IPS DF 6.9 (cell line): ENCODE measurements at regions not wholly inside any gene's neighbourhood (a gene's known extent, or its start where the extent isn't known, plus 50 kb on each side); places are given as distances from the start of the nearest gene placed in this dataset.
A peak's percentile ranks its signal among the peaks of the same experiment; 100 is the strongest.

ENCODE experiments used
- DNase-seq: peaks from one replicate; pipeline ENCODE4 v3.0.0-alpha.2; 2013; ENCODE audit warnings: low read depth, low spot score
- H3K27ac ChIP-seq: one replicate; pipeline ENCODE4 v1.5.1; 2013; ENCODE audit warnings: low read length, control low read depth
- H3K27me3 ChIP-seq: 2 replicates; pipeline ENCODE4 v1.6.1; 2013; ENCODE audit warnings: mild to moderate bottlenecking, low read length; ENCODE audit not compliant: control insufficient read depth, insufficient read depth
- H3K36me3 ChIP-seq: 2 replicates; pipeline ENCODE4 v1.6.1; 2013; ENCODE audit warnings: low read length; ENCODE audit not compliant: control insufficient read depth, insufficient read depth
- H3K4me1 ChIP-seq: 2 replicates; pipeline ENCODE4 v1.6.1; 2013; ENCODE audit warnings: low read length; ENCODE audit not compliant: control insufficient read depth, insufficient read depth
- H3K4me3 ChIP-seq: 2 replicates; pipeline ENCODE4 v1.5.1; 2013; ENCODE audit warnings: mild to moderate bottlenecking, low read length
- H3K9me3 ChIP-seq: 2 replicates; pipeline ENCODE4 v1.6.1; 2013; ENCODE audit warnings: low read length, inconsistent platforms; ENCODE audit not compliant: control insufficient read depth, insufficient read depth
- WGBS: extraction: QIAGEN DNeasy Blood & Tissue Kit; methylation state at CpG from one replicate; pipeline ENCODE4 v1.1.7; 2013; ENCODE audit warnings: mixed read lengths, missing lambda C conversion rate; ENCODE audit not compliant: insufficient read length, insufficient coverage; 5-methylcytosine and 5-hydroxymethylcytosine counted together

- no peak overlapping the region for H3K27ac ChIP-seq
- H3K36me3 ChIP-seq, result no peaks in the 10 kb centered on the region
- WGBS, result no CpG with 5 or more reads among the region's 1 CpG
- no peak overlapping the region for H3K4me3 ChIP-seq
- no peaks in the 10 kb centered on the region for H3K27me3 ChIP-seq
- DNase-seq, result no peak
- no peaks in the 10 kb centered on the region for H3K4me1 ChIP-seq
- H3K9me3 ChIP-seq, result no peaks in the 10 kb centered on the region
Observed at GRCh38 chr3:102225407-102226132, 209.2 kb upstream of the ZPLD1 start.

GRCh38 chr3:102226463-102226862, 208.4 kb upstream of the ZPLD1 start:
- Histone ChIP-seq H3K4me3 (no peak overlapping the region), H3K36me3 (no peaks in the 10 kb centered on the region), H3K27ac (no peak overlapping the region), H3K4me1 (no peaks in the 10 kb centered on the region), H3K27me3 (no peaks in the 10 kb centered on the region), H3K9me3 (no peaks in the 10 kb centered on the region)
- DNase-seq, result no peak
- no CpG with 5 or more reads among the region's 1 CpG for WGBS

GRCh38 chr3:102229062-102229655, 205.7 kb upstream of the ZPLD1 start:
- Histone ChIP-seq H3K27me3 (no peaks in the 10 kb centered on the region), H3K36me3 (no peaks in the 10 kb centered on the region), H3K4me1 (no peaks in the 10 kb centered on the region), H3K4me3 (no peak overlapping the region), H3K27ac (no peak overlapping the region), H3K9me3 (no peaks in the 10 kb centered on the region)
- no CpG with 5 or more reads among the region's 7 CpGs for WGBS
- peak; percentile 66 for DNase-seq

GRCh38 chr3:102230057-102230456, 204.8 kb upstream of the ZPLD1 start:
- Histone ChIP-seq H3K4me1 (no peaks in the 10 kb centered on the region), H3K36me3 (no peaks in the 10 kb centered on the region), H3K27me3 (no peaks in the 10 kb centered on the region), H3K27ac (no peak overlapping the region), H3K9me3 (no peaks in the 10 kb centered on the region), H3K4me3 (no peak overlapping the region)
- no peak for DNase-seq
- WGBS, result no CpG with 5 or more reads among the region's 2 CpGs

- Histone ChIP-seq H3K9me3 (no peaks in the 10 kb centered on the region), H3K4me1 (no peaks in the 10 kb centered on the region), H3K36me3 (no peaks in the 10 kb centered on the region), H3K27me3 (no peaks in the 10 kb centered on the region), H3K27ac (no peak overlapping the region), H3K4me3 (no peak overlapping the region)
- no CpG with 5 or more reads among the region's 1 CpG for WGBS
- DNase-seq, result no peak
Observed at GRCh38 chr3:102233881-102234280, 200.9 kb upstream of the ZPLD1 start.

GRCh38 chr3:102235679-102236078, 199.1 kb upstream of the ZPLD1 start:
- Histone ChIP-seq H3K4me3 (no peak overlapping the region), H3K36me3 (no peaks in the 10 kb centered on the region), H3K4me1 (no peaks in the 10 kb centered on the region), H3K9me3 (no peaks in the 10 kb centered on the region), H3K27ac (no peak overlapping the region), H3K27me3 (no peaks in the 10 kb centered on the region)
- no peak for DNase-seq
- WGBS, result no CpG with 5 or more reads among the region's 5 CpGs

GRCh38 chr3:102237181-102237580, 197.6 kb upstream of the ZPLD1 start:
- no peak overlapping the region for H3K4me3 ChIP-seq
- H3K36me3 ChIP-seq, result no peaks in the 10 kb centered on the region
- no peak overlapping the region for H3K27ac ChIP-seq
- no peaks in the 10 kb centered on the region for H3K4me1 ChIP-seq
- WGBS, result no CpG with 5 or more reads among the region's 3 CpGs
- H3K9me3 ChIP-seq, result no peaks in the 10 kb centered on the region
- no peaks in the 10 kb centered on the region for H3K27me3 ChIP-seq
- no peak for DNase-seq

- Histone ChIP-seq H3K36me3 (no peaks in the 10 kb centered on the region), H3K27me3 (no peaks in the 10 kb centered on the region), H3K4me3 (no peak overlapping the region), H3K4me1 (no peaks in the 10 kb centered on the region), H3K9me3 (no peaks in the 10 kb centered on the region), H3K27ac (no peak overlapping the region)
- WGBS, result no CpG with 5 or more reads among the region's 2 CpGs
- DNase-seq, result no peak
Observed at GRCh38 chr3:102237838-102238237, 197.0 kb upstream of the ZPLD1 start.

GRCh38 chr3:102238362-102238761, 196.5 kb upstream of the ZPLD1 start:
- peak; percentile 43 for DNase-seq
- Histone ChIP-seq H3K27me3 (no peaks in the 10 kb centered on the region), H3K4me3 (no peak overlapping the region), H3K4me1 (no peaks in the 10 kb centered on the region), H3K9me3 (no peaks in the 10 kb centered on the region), H3K27ac (no peak overlapping the region), H3K36me3 (no peaks in the 10 kb centered on the region)

GRCh38 chr3:102240720-102241119, 194.1 kb upstream of the ZPLD1 start:
- 100% methylated on average over 1 of the region's 1 CpG for whole genome bisulfite sequencing
- no peak for DNase-seq
- Histone ChIP-seq H3K27me3 (no peaks in the 10 kb centered on the region), H3K4me3 (no peak overlapping the region), H3K9me3 (no peaks in the 10 kb centered on the region), H3K36me3 (no peaks in the 10 kb centered on the region), H3K27ac (no peak overlapping the region), H3K4me1 (no peaks in the 10 kb centered on the region)
